A549 (cell line): ENCODE measurements at regions not wholly inside any gene's neighbourhood (a gene's known extent, or its start where the extent isn't known, plus 50 kb on each side); places are given as distances from the start of the nearest gene placed in this dataset.
A peak's percentile ranks its signal among the peaks of the same experiment; 100 is the strongest.

ENCODE experiments used
- ATAC-seq, 2 experiments: fragments of 200-7000 bp in 1 of 2; fragments of >200 bp in 1 of 2; cut with Nextera tagmentation in 1 of 2; cut with Tn5 transposase in 1 of 2; 3 replicates each; pipeline versions ENCODE4 v1.8.0 to v1.9.1; 2018 to 2020; ENCODE audit warnings: mild to moderate bottlenecking in 1 of 2, moderate library complexity in 1 of 2
- CTCF ChIA-PET: fragments of 300-600 bp; sonication (Branson Sonifier 250); formaldehyde crosslinking; extraction: SDS; loops from one replicate; lab custom pipeline; 2021; ENCODE audit warnings: antibody characterized with exemption, inconsistent platforms; lab: Yijun Ruan, JAX
- POLR2A ChIA-PET: fragments of 350-600 bp; formaldehyde crosslinking; extraction: SDS; loops from one replicate; lab custom pipeline; 2021; ENCODE audit warnings: antibody characterized with exemption, inconsistent platforms; lab: Yijun Ruan, JAX
- DNase-seq, 2 experiments: peaks; one replicate each; pipeline versions ENCODE4 v3.0.0 to v3.0.0-alpha.2; 2011 to 2016; ENCODE audit warnings: low read depth in 1 of 2, low spot score in 1 of 2
- FAIRE-seq: peaks from 2 replicates; lab custom pipeline; 2011; peaks lifted over from hg19 to GRCh38; lab: Jason Lieb, UNC
- H3K27ac ChIP-seq, 2 experiments: fragments of >200 bp; sonication (Bioruptor Twin); formaldehyde crosslinking; 3 replicates each; pipeline ENCODE4 v1.5.1; 2016 to 2017
- H3K4me1 ChIP-seq: fragments of >200 bp; sonication (Bioruptor Twin); formaldehyde crosslinking; 3 replicates; pipeline ENCODE4 v1.6.1; 2016
- H3K4me2 ChIP-seq: fragments of >200 bp; sonication (Bioruptor Twin); formaldehyde crosslinking; 3 replicates; pipeline ENCODE4 v1.6.1; 2016
- H3K4me3 ChIP-seq: fragments of >200 bp; sonication (Bioruptor Twin); formaldehyde crosslinking; 3 replicates; pipeline ENCODE4 v1.5.1; 2016
- H3K9me3 ChIP-seq: fragments of >200 bp; sonication (Bioruptor Twin); formaldehyde crosslinking; 3 replicates; pipeline ENCODE4 v1.6.1; 2016
- CEBPB ChIP-seq, 2 experiments: fragments of >200 bp in 1 of 2; sonication (Bioruptor Twin) in 1 of 2; formaldehyde crosslinking in 1 of 2; IDR thresholded peaks; 2 replicates each; pipeline ENCODE4 v1.6.1; 2012 to 2016
- CHD2 ChIP-seq: fragments of 150-350 bp; IDR thresholded peaks from 2 replicates; pipeline ENCODE4 v1.6.1; 2014; ENCODE audit warnings: low read length; ENCODE audit not compliant: partially characterized antibody
- CTCF ChIP-seq: fragments of >200 bp; sonication (Bioruptor Twin); formaldehyde crosslinking; IDR thresholded peaks from 3 replicates; pipeline ENCODE4 v1.5.1; 2016
- EHMT2 ChIP-seq: fragments of 200-600 bp; sonication (generic); IDR thresholded peaks from 2 replicates; pipeline ENCODE4 v1.6.1; 2016; ENCODE audit warnings: antibody characterized with exemption, low read depth, mild to moderate bottlenecking, moderate library complexity
- FOXS1 ChIP-seq: fragments of 250-450 bp; sonication (Bioruptor Pico); IDR thresholded peaks from 2 replicates; pipeline ENCODE4 v1.5.0; 2020; ENCODE audit warnings: mild to moderate bottlenecking, moderate library complexity
- HDAC2 ChIP-seq: fragments of 200-600 bp; sonication (generic); IDR thresholded peaks from 2 replicates; pipeline ENCODE4 v1.6.1; 2016
- HEYL ChIP-seq: fragments of 250-450 bp; sonication (Bioruptor Pico); IDR thresholded peaks from 2 replicates; pipeline ENCODE4 v1.8.0; 2021; ENCODE audit warnings: mild to moderate bottlenecking, moderate library complexity
- HOXA7 ChIP-seq: fragments of 250-450 bp; sonication (Bioruptor Pico); IDR thresholded peaks from 2 replicates; pipeline ENCODE4 v1.5.0; 2020; ENCODE audit warnings: mild to moderate bottlenecking, moderate library complexity
- JUN ChIP-seq, 2 experiments: fragments of >200 bp; sonication (Bioruptor Twin); formaldehyde crosslinking; IDR thresholded peaks; 2 replicates in 1 of 2; 3 replicates in 1 of 2; pipeline ENCODE4 v1.6.1; 2016 to 2017
- MAFK ChIP-seq: fragments of 450-650 bp; IDR thresholded peaks from 2 replicates; pipeline ENCODE4 v1.6.1; 2014; ENCODE audit not compliant: partially characterized antibody
- MAX ChIP-seq: IDR thresholded peaks from 2 replicates; pipeline ENCODE4 v1.6.1; 2012
- NFE2L2 ChIP-seq: fragments of 150-350 bp; conservative IDR thresholded peaks from 2 replicates; pipeline ENCODE4 v1.6.1; 2014; ENCODE audit warnings: low read length
- PBX3 ChIP-seq: IDR thresholded peaks from 2 replicates; pipeline ENCODE4 v1.6.1; 2012
- RAD21 ChIP-seq, 2 experiments: fragments of >200 bp in 1 of 2; sonication (Bioruptor Twin) in 1 of 2; formaldehyde crosslinking in 1 of 2; IDR thresholded peaks in 1 of 2; conservative IDR thresholded peaks in 1 of 2; 2 replicates in 1 of 2; 3 replicates in 1 of 2; pipeline ENCODE4 v1.6.1; 2012 to 2018; ENCODE audit warnings: inconsistent platforms in 1 of 2
- RARB ChIP-seq: fragments of 250-450 bp; sonication (Bioruptor Pico); IDR thresholded peaks from 2 replicates; pipeline ENCODE4 v1.8.0; 2021; ENCODE audit warnings: mild to moderate bottlenecking, moderate library complexity
- REST ChIP-seq: fragments of 200-600 bp; sonication (generic); IDR thresholded peaks from 2 replicates; pipeline ENCODE4 v1.6.1; 2016; ENCODE audit warnings: antibody characterized with exemption, mild to moderate bottlenecking, moderate library complexity
- SMC3 ChIP-seq: fragments of >200 bp; sonication (Bioruptor Twin); formaldehyde crosslinking; IDR thresholded peaks from 3 replicates; pipeline ENCODE4 v1.6.1; 2018; ENCODE audit warnings: inconsistent platforms
- TFCP2L1 ChIP-seq: fragments of 250-450 bp; sonication (Bioruptor Pico); IDR thresholded peaks from 2 replicates; pipeline ENCODE4 v1.5.0; 2021; ENCODE audit warnings: mild to moderate bottlenecking
- ZC3H11A ChIP-seq: fragments of 450-650 bp; IDR thresholded peaks from 2 replicates; pipeline ENCODE4 v1.6.1; 2014; ENCODE audit warnings: antibody characterized with exemption, mild to moderate bottlenecking
- WGBS: methylation state at CpG from one replicate; pipeline ENCODE4 v1.1.6; 2017; ENCODE audit errors: missing lambda C conversion rate; 5-methylcytosine and 5-hydroxymethylcytosine counted together

- TF ChIP-seq CTCF (peak; percentile 51), JUN (IDR thresholded peaks at IDR 0.05) (no peak), SMC3 (peak; percentile 40), RAD21 (conservative IDR thresholded peaks at IDR 0.05 in 1 of 2, IDR thresholded peaks at IDR 0.05 in 1 of 2) (peak; percentile 31 to 49; a peak in 3 of 5 replicates), HDAC2 (no peak)
- Histone ChIP-seq H3K4me1 (no peaks in the 10 kb centered on the region), H3K27ac (no peak overlapping the region), H3K4me2 (no peak overlapping the region), H3K4me3 (no peak overlapping the region), H3K9me3 (no peaks in the 10 kb centered on the region)
- peak; percentile 57 to 92; a peak in 4 of 6 replicates for ATAC-seq
- FAIRE-seq = no peak
- CTCF ChIA-PET = interaction anchor here (0.9 to 2.4 kb wide), 9 partner anchors 10 to 144 kb away, joined by 3 to 9 read pairs (median 4); no protein-coding TSS in a partner anchor
- WGBS = 44% methylated on average over 5 of the region's 5 CpGs
- POLR2A ChIA-PET = no interaction called here
- DNase-seq = peak; percentile 44 to 53
Measured at GRCh38 chr5:133754575-133755169, 142.3 kb upstream of the FSTL4 start.

- FAIRE-seq = no peak
- H3K4me3 ChIP-seq = no peak overlapping the region
- ChIA-PET CTCF (interaction anchor here (0.9 to 2.4 kb wide), 4 partner anchors 12 to 116 kb away, joined by 3 to 9 read pairs (median 4); no protein-coding TSS in a partner anchor), POLR2A (no interaction called here)
- no peaks in the 10 kb centered on the region for H3K9me3 ChIP-seq
- TF ChIP-seq FOXS1 (CRISPR knock-in tag) = no peak
- TF ChIP-seq CHD2 = no peak
- no peak for TF ChIP-seq EHMT2
- TF ChIP-seq RARB = no peak
- no peak for TF ChIP-seq ZC3H11A
- no peak for TF ChIP-seq HOXA7 (CRISPR knock-in tag)
- no peak for TF ChIP-seq TFCP2L1
- no peak for TF ChIP-seq MAFK
- TF ChIP-seq PBX3 = no peak
- no peak for TF ChIP-seq REST
- TF ChIP-seq MAX = no peak
- TF ChIP-seq CEBPB (IDR thresholded peaks at IDR 0.05) = no peak
- TF ChIP-seq NFE2L2 = no peak
- TF ChIP-seq HEYL (CRISPR knock-in tag) = no peak
- no peak for ATAC-seq
- 39% methylated on average over 3 of the region's 3 CpGs for WGBS
- DNase-seq = no peak
- no peak overlapping the region for H3K27ac ChIP-seq
- no peaks in the 10 kb centered on the region for H3K4me1 ChIP-seq
- no peak overlapping the region for H3K4me2 ChIP-seq
Measured at GRCh38 chr5:133753856-133754255, 141.5 kb upstream of the FSTL4 start.
